Tibial nerve (tissue), 3 donors: ENCODE measurements at regions not wholly inside any gene's neighbourhood (a gene's known extent, or its start where the extent isn't known, plus 50 kb on each side); places are given as distances from the start of the nearest gene placed in this dataset.

ENCODE experiments used
- POLR2A ChIP-seq, 2 donors: fragments of 450-650 bp; IDR thresholded peaks; one replicate each; pipeline ENCODE4 v1.6.1; 2017; ENCODE audit warnings: antibody characterized with exemption in 2 of 2, mild to moderate bottlenecking in 2 of 2, moderate library complexity in 2 of 2
- TF ChIP-seq, protein P1 (sequence below), 5 experiments: fragments of 200-600 bp in 3 of 5; fragments of 450-650 bp in 2 of 5; sonication (generic) in 3 of 5; IDR thresholded peaks; one replicate each; pipeline ENCODE4 v1.5.1; 2016 to 2019; ENCODE audit warnings: antibody characterized with exemption in 5 of 5, mild to moderate bottlenecking in 3 of 5, moderate library complexity in 2 of 5

DNA sequence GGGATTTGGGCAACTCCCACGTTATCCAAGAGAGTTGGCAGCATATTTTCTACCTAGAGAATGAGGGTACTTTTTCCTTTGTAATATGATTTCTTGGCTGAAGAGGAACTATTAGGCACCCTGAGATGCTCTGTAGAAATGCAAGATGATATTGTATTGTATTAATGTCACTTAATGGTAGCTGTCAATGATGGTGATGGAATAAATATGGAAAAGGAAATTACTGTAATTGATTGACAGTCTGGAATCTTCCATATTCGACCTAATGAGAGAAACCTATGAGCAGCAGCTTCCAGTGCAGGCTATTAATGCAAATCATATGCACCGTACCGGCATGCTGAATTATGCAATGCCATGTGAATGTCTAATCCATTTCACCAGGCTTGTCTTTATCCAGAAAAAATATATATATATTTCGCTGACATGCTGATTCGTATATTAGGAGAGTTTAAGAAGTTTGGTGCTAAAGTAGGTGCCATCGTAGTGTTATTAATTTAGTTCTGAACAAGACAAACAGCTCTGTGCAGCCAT lies 494.2 kb upstream of the JARID2 start:
- TF ChIP-seq, protein P1, sequence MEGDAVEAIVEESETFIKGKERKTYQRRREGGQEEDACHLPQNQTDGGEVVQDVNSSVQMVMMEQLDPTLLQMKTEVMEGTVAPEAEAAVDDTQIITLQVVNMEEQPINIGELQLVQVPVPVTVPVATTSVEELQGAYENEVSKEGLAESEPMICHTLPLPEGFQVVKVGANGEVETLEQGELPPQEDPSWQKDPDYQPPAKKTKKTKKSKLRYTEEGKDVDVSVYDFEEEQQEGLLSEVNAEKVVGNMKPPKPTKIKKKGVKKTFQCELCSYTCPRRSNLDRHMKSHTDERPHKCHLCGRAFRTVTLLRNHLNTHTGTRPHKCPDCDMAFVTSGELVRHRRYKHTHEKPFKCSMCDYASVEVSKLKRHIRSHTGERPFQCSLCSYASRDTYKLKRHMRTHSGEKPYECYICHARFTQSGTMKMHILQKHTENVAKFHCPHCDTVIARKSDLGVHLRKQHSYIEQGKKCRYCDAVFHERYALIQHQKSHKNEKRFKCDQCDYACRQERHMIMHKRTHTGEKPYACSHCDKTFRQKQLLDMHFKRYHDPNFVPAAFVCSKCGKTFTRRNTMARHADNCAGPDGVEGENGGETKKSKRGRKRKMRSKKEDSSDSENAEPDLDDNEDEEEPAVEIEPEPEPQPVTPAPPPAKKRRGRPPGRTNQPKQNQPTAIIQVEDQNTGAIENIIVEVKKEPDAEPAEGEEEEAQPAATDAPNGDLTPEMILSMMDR (IDR thresholded peaks at IDR 0.05), result no peak
- TF ChIP-seq POLR2A (IDR thresholded peaks at IDR 0.05), result no peak
